HFF-Myc (cell line): ENCODE measurements at regions not wholly inside any gene's neighbourhood (a gene's known extent, or its start where the extent isn't known, plus 50 kb on each side); places are given as distances from the start of the nearest gene placed in this dataset.
"Not testable (repeated sequence)": the region's sequence is repeated elsewhere in the genome, so short reads cannot be mapped to it uniquely, and the experiment has no call there.

ENCODE experiments used
- DNase-seq: peaks from one replicate; pipeline ENCODE4 v3.0.0-alpha.2; 2011; ENCODE audit warnings: low read depth; ENCODE audit errors: extremely low read depth
- H3K4me3 ChIP-seq: replicated peaks from 2 replicates; pipeline ENCODE4 v1.5.1; 2011; ENCODE audit warnings: low read depth, mild to moderate bottlenecking, control low read depth, low read length
- CTCF ChIP-seq: IDR thresholded peaks from 2 replicates; pipeline ENCODE4 v1.5.1; 2012; ENCODE audit warnings: mild to moderate bottlenecking, low read depth, low read length, control low read depth; ENCODE audit errors: missing control alignments

- H3K4me3 ChIP-seq = no peak overlapping the region
- no peak for DNase-seq
- no peak for TF ChIP-seq CTCF
These were observed 122.0 kb downstream of the GLUD2 start for GRCh38 chrX:121169099-121170035.

- no peak for DNase-seq
- TF ChIP-seq CTCF = no peak
- no peak overlapping the region for H3K4me3 ChIP-seq
These were observed 125.3 kb downstream of the GLUD2 start for GRCh38 chrX:121172703-121173102.

DNA sequence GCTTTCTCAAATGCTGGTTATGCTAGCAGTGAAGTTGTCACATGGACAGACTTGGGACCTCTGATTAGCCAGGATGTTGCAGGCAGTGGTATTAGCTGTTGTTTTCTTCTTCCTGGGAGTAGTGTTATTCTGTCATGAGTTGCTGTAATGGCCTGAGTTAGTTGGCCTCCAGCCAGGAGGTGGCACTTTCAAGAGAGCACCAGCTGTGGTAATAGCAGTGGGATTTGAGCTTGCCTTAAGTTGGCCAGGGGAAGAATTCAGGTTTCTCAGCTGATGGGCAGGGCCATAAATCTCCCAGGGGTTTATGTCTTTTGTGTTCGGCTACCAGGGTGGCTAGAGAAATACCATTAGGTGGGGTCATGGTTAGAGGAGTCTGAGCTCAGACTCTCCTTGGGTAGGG lies 132.6 kb downstream of the GLUD2 start:
- DNase-seq = no peak
- no peak for TF ChIP-seq CTCF

GRCh38 chrX:121191779-121192178 lies 144.4 kb downstream of the GLUD2 start:
- DNase-seq = no peak
- no peak overlapping the region for H3K4me3 ChIP-seq
- no peak for TF ChIP-seq CTCF

More for the DNA sequence above, 132.6 kb downstream of the GLUD2 start:
- no peak overlapping the region for H3K4me3 ChIP-seq

- no peak for TF ChIP-seq CTCF
- H3K4me3 ChIP-seq = no peak overlapping the region
- no peak for DNase-seq
These were observed 148.3 kb downstream of the GLUD2 start for GRCh38 chrX:121195719-121196118.

- DNase-seq, H3K4me3 ChIP-seq: not testable (repeated sequence)
These were observed 149.5 kb downstream of the GLUD2 start for GRCh38 chrX:121196872-121197444.

DNA sequence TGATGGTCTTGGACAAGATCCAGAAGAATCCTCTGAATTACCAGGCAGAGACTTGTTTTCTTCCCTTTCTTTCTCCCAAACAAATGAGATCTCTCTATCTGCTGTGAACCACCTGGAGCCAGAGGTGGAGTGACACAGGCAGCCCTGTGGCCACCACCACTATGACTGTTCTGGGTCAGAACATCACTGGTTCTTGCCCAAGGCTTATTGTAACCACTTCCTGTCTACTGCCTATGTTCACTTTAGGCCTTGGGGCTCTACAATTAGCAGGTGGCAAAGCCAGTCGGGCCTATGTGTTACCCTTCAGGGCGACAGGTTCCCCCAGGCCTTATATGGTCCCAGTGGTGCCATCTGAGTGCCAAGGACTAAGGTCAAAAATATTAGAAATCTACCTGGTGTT lies 161.2 kb downstream of the GLUD2 start:
- H3K4me3 ChIP-seq = no peak overlapping the region
- TF ChIP-seq CTCF = no peak

More for the DNA sequence above, 161.2 kb downstream of the GLUD2 start:
- no peak for DNase-seq
